WTC11 (cell line): ENCODE measurements at regions not wholly inside any gene's neighbourhood (a gene's known extent, or its start where the extent isn't known, plus 50 kb on each side); places are given as distances from the start of the nearest gene placed in this dataset.

Source experiments
- GABPB1 ChIP-seq: sonication (generic); formaldehyde crosslinking; IDR thresholded peaks from 2 replicates; pipeline ENCODE4 v1.8.1; 2023; ENCODE audit warnings: mild to moderate bottlenecking, missing genetic modification reagents
- KAT7 ChIP-seq: sonication (generic); formaldehyde crosslinking; IDR thresholded peaks from 2 replicates; pipeline ENCODE4 v1.8.1; 2023; ENCODE audit warnings: missing genetic modification reagents, mild to moderate bottlenecking, borderline replicate concordance
- ZBTB21 ChIP-seq: sonication (generic); formaldehyde crosslinking; IDR thresholded peaks from 2 replicates; pipeline ENCODE4 v1.8.1; 2023; ENCODE audit warnings: mild to moderate bottlenecking, missing genetic modification reagents, borderline replicate concordance
- TF ChIP-seq, protein P1 (sequence below): fragments of 200-600 bp; IDR thresholded peaks from 2 replicates; pipeline ENCODE4 v1.8.0; 2022; ENCODE audit warnings: antibody characterized with exemption
- TF ChIP-seq, protein P2 (sequence below): sonication (generic); formaldehyde crosslinking; IDR thresholded peaks from 2 replicates; pipeline ENCODE4 v1.8.0; 2022; ENCODE audit warnings: missing genetic modification reagents
- TF ChIP-seq, protein P3 (sequence below): sonication (generic); formaldehyde crosslinking; IDR thresholded peaks from 2 replicates; pipeline ENCODE4 v1.8.0; 2022; ENCODE audit warnings: mild to moderate bottlenecking, missing genetic modification reagents

DNA sequence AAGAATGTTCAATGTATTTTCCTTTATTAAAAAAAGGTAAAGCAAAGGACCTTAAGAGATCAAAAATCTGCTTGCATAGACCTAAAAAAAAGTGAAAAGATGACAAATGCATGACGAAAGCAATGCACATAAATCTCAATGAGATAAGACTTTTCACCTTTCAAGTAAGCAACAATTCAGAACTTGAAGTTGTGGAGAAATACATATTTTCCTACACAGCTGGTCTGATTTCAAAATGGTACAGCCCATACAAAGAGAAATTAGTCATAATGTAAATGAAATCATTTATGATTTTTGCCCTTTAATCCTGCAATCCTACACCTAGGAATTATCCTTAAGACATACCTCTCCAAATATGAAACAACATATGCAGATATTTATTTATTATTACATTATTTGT, 568.0 kb downstream of the ANXA1 start:
- TF ChIP-seq, protein P1, sequence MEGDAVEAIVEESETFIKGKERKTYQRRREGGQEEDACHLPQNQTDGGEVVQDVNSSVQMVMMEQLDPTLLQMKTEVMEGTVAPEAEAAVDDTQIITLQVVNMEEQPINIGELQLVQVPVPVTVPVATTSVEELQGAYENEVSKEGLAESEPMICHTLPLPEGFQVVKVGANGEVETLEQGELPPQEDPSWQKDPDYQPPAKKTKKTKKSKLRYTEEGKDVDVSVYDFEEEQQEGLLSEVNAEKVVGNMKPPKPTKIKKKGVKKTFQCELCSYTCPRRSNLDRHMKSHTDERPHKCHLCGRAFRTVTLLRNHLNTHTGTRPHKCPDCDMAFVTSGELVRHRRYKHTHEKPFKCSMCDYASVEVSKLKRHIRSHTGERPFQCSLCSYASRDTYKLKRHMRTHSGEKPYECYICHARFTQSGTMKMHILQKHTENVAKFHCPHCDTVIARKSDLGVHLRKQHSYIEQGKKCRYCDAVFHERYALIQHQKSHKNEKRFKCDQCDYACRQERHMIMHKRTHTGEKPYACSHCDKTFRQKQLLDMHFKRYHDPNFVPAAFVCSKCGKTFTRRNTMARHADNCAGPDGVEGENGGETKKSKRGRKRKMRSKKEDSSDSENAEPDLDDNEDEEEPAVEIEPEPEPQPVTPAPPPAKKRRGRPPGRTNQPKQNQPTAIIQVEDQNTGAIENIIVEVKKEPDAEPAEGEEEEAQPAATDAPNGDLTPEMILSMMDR = no peak
- TF ChIP-seq, protein P2, sequence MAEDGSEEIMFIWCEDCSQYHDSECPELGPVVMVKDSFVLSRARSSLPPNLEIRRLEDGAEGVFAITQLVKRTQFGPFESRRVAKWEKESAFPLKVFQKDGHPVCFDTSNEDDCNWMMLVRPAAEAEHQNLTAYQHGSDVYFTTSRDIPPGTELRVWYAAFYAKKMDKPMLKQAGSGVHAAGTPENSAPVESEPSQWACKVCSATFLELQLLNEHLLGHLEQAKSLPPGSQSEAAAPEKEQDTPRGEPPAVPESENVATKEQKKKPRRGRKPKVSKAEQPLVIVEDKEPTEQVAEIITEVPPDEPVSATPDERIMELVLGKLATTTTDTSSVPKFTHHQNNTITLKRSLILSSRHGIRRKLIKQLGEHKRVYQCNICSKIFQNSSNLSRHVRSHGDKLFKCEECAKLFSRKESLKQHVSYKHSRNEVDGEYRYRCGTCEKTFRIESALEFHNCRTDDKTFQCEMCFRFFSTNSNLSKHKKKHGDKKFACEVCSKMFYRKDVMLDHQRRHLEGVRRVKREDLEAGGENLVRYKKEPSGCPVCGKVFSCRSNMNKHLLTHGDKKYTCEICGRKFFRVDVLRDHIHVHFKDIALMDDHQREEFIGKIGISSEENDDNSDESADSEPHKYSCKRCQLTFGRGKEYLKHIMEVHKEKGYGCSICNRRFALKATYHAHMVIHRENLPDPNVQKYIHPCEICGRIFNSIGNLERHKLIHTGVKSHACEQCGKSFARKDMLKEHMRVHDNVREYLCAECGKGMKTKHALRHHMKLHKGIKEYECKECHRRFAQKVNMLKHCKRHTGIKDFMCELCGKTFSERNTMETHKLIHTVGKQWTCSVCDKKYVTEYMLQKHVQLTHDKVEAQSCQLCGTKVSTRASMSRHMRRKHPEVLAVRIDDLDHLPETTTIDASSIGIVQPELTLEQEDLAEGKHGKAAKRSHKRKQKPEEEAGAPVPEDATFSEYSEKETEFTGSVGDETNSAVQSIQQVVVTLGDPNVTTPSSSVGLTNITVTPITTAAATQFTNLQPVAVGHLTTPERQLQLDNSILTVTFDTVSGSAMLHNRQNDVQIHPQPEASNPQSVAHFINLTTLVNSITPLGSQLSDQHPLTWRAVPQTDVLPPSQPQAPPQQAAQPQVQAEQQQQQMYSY = no peak
- TF ChIP-seq KAT7 (CRISPR knock-in tag) (no peak), GABPB1 (CRISPR knock-in tag) (no peak), ZBTB21 (CRISPR knock-in tag) (no peak)
- TF ChIP-seq, protein P3, sequence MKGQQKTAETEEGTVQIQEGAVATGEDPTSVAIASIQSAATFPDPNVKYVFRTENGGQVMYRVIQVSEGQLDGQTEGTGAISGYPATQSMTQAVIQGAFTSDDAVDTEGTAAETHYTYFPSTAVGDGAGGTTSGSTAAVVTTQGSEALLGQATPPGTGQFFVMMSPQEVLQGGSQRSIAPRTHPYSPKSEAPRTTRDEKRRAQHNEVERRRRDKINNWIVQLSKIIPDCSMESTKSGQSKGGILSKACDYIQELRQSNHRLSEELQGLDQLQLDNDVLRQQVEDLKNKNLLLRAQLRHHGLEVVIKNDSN (CRISPR knock-in tag) = no peak
